HEK293 (cell line): ENCODE measurements at regions not wholly inside any gene's neighbourhood (a gene's known extent, or its start where the extent isn't known, plus 50 kb on each side); places are given as distances from the start of the nearest gene placed in this dataset.

ENCODE experiments used
- ATF2 ChIP-seq: fragments of 450-650 bp; formaldehyde crosslinking; IDR thresholded peaks from 2 replicates; pipeline ENCODE4 v1.5.1; 2016; ENCODE audit warnings: missing biosample characterization, missing genetic modification characterization, low read depth
- CTCF ChIP-seq: fragments of 450-650 bp; formaldehyde crosslinking; IDR thresholded peaks from 2 replicates; pipeline ENCODE4 v1.5.1; 2016; ENCODE audit warnings: missing biosample characterization, missing genetic modification characterization
- SP2 ChIP-seq: fragments of 450-650 bp; formaldehyde crosslinking; IDR thresholded peaks from 2 replicates; pipeline ENCODE4 v1.5.1; 2016; ENCODE audit warnings: missing biosample characterization, missing genetic modification characterization
- ZBTB10 ChIP-seq: fragments of 450-650 bp; formaldehyde crosslinking; IDR thresholded peaks from 2 replicates; pipeline ENCODE4 v1.5.1; 2016; ENCODE audit warnings: missing biosample characterization, missing genetic modification characterization
- ZBTB7A ChIP-seq: fragments of 450-650 bp; formaldehyde crosslinking; IDR thresholded peaks from 2 replicates; pipeline ENCODE4 v1.5.1; 2016; ENCODE audit warnings: low read depth, missing biosample characterization, missing genetic modification characterization
- ZNF214 ChIP-seq: fragments of 450-650 bp; formaldehyde crosslinking; IDR thresholded peaks from 2 replicates; pipeline ENCODE4 v1.5.1; 2017; ENCODE audit warnings: missing biosample characterization, mild to moderate bottlenecking, missing genetic modification characterization, borderline replicate concordance

GRCh38 chr18:26736301-26736700, 129.2 kb downstream of the AQP4 start:
- no peak for TF ChIP-seq ZNF214 (tag by site-specific recombination)
- no peak for TF ChIP-seq CTCF (tag by site-specific recombination)
- no peak for TF ChIP-seq ZBTB7A (tag by site-specific recombination)
- no peak for TF ChIP-seq ZBTB10 (tag by site-specific recombination)
- no peak for TF ChIP-seq ATF2 (tag by site-specific recombination)
- TF ChIP-seq SP2 (tag by site-specific recombination) = no peak
